Tibial nerve (tissue), 4 donors: ENCODE measurements at regions not wholly inside any gene's neighbourhood (a gene's known extent, or its start where the extent isn't known, plus 50 kb on each side); places are given as distances from the start of the nearest gene placed in this dataset.

ENCODE experiments used
- EP300 ChIP-seq, 2 donors: sonication (generic); formaldehyde crosslinking; IDR thresholded peaks; one replicate each; pipeline ENCODE4 v1.6.1; 2017; ENCODE audit warnings: antibody characterized with exemption in 2 of 2, mild to moderate bottlenecking in 1 of 2
- TF ChIP-seq, protein P1 (sequence below), 5 experiments: fragments of 200-600 bp in 3 of 5; fragments of 450-650 bp in 2 of 5; sonication (generic) in 3 of 5; IDR thresholded peaks; one replicate each; pipeline ENCODE4 v1.5.1; 2016 to 2019; ENCODE audit warnings: antibody characterized with exemption in 5 of 5, mild to moderate bottlenecking in 3 of 5, moderate library complexity in 2 of 5

- TF ChIP-seq, protein P1, sequence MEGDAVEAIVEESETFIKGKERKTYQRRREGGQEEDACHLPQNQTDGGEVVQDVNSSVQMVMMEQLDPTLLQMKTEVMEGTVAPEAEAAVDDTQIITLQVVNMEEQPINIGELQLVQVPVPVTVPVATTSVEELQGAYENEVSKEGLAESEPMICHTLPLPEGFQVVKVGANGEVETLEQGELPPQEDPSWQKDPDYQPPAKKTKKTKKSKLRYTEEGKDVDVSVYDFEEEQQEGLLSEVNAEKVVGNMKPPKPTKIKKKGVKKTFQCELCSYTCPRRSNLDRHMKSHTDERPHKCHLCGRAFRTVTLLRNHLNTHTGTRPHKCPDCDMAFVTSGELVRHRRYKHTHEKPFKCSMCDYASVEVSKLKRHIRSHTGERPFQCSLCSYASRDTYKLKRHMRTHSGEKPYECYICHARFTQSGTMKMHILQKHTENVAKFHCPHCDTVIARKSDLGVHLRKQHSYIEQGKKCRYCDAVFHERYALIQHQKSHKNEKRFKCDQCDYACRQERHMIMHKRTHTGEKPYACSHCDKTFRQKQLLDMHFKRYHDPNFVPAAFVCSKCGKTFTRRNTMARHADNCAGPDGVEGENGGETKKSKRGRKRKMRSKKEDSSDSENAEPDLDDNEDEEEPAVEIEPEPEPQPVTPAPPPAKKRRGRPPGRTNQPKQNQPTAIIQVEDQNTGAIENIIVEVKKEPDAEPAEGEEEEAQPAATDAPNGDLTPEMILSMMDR (IDR thresholded peaks at IDR 0.05), result no peak
- TF ChIP-seq EP300 (IDR thresholded peaks at IDR 0.05), result no peak
These were observed 295.4 kb upstream of the NETO1 start for GRCh38 chr18:73163236-73163635.
